Neural progenitor cell (in vitro differentiated cells): ENCODE measurements at regions not wholly inside any gene's neighbourhood (a gene's known extent, or its start where the extent isn't known, plus 50 kb on each side); places are given as distances from the start of the nearest gene placed in this dataset.

Source experiments
- EZH2 ChIP-seq: fragments of 200-600 bp; sonication (generic); IDR thresholded peaks from 2 replicates; pipeline ENCODE4 v1.6.1; 2017; ENCODE audit warnings: antibody characterized with exemption, mild to moderate bottlenecking, moderate library complexity
- TF ChIP-seq, protein P1 (sequence below): fragments of 200-600 bp; sonication (generic); IDR thresholded peaks from 2 replicates; pipeline ENCODE4 v1.5.1; 2017; ENCODE audit warnings: antibody characterized with exemption, mild to moderate bottlenecking

DNA sequence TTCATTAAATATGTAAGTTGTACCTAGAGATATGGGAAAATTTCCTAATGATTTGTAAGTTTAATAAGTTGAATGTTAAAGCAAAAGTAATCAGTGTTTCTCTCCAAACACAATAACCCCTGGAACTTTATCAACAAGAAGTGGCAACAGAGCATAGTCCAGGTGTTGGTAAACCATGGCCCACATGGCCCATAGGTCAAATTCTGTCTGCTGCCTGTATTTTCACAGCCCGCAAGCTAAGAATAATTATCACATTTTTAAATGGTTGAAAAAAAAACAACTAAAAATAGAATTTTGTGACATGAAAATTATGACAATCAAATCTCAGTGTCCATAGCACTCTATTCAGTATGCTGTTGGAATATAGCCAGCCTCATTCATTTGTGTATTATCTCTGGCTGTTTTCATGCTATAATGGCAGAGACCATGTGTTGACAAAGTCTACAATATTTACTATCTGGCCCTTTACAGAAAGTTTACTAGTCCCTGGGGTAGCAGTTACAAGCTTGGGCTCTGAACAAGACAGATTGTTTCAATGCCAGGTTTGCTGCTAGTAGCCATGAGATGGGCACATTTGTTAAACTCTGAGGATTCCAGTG, 395.8 kb downstream of the GASK1B start:
- no peak for TF ChIP-seq EZH2
- TF ChIP-seq, protein P1, sequence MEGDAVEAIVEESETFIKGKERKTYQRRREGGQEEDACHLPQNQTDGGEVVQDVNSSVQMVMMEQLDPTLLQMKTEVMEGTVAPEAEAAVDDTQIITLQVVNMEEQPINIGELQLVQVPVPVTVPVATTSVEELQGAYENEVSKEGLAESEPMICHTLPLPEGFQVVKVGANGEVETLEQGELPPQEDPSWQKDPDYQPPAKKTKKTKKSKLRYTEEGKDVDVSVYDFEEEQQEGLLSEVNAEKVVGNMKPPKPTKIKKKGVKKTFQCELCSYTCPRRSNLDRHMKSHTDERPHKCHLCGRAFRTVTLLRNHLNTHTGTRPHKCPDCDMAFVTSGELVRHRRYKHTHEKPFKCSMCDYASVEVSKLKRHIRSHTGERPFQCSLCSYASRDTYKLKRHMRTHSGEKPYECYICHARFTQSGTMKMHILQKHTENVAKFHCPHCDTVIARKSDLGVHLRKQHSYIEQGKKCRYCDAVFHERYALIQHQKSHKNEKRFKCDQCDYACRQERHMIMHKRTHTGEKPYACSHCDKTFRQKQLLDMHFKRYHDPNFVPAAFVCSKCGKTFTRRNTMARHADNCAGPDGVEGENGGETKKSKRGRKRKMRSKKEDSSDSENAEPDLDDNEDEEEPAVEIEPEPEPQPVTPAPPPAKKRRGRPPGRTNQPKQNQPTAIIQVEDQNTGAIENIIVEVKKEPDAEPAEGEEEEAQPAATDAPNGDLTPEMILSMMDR = no peak
